ENCODE measurements at regions not wholly inside any gene's neighbourhood (a gene's known extent, or its start where the extent isn't known, plus 50 kb on each side); places are given as distances from the start of the nearest gene placed in this dataset.
"Not testable (repeated sequence)": the region's sequence is repeated elsewhere in the genome, so short reads cannot be mapped to it uniquely, and the experiment has no call there.

GRCh38 chr7:97234494-97234893 is 117.0 kb downstream of the SDHAF3 start:
- H3K27ac ChIP-seq; H3K4me1 ChIP-seq; H3K4me3 ChIP-seq; ATAC-seq; H3K36me3 ChIP-seq; DNase-seq; intact Hi-C loops (cut with DNase I); H3K27me3 ChIP-seq: not testable (repeated sequence)
- H3K9me3 ChIP-seq: peaks cover 0 to 77% (median 9%) of the 10 kb centered on the region in 11 donors
- 79 to 81% methylated on average over 7 of the region's 7 CpGs for WGBS, 2 donors

- WGBS, 2 donors: 63 to 74% methylated on average over 2 of the region's 2 CpGs
- no peak for ATAC-seq
- Histone ChIP-seq H3K9me3 (peaks cover 0 to 51% (median 10%) of the 10 kb centered on the region in 11 donors), H3K27ac (no peak overlapping the region), H3K4me3 (no peak overlapping the region), H3K36me3 (no peaks in the 10 kb centered on the region), H3K27me3 (no peaks in the 10 kb centered on the region), H3K4me1 (no peaks in the 10 kb centered on the region)
- DNase-seq: no peak
- TF ChIP-seq CTCF (IDR thresholded peaks at IDR 0.05): no peak
- intact Hi-C loops (cut with DNase I): no loop called here
These were observed 128.8 kb downstream of the SDHAF3 start for GRCh38 chr7:97246317-97246716.

- H3K4me3 ChIP-seq; H3K36me3 ChIP-seq; DNase-seq; H3K27ac ChIP-seq; H3K9me3 ChIP-seq; H3K27me3 ChIP-seq; ATAC-seq; intact Hi-C loops (cut with DNase I); H3K4me1 ChIP-seq: not testable (repeated sequence)
- WGBS, 2 donors: 80 to 94% methylated on average over 1 of the region's 3 CpGs
These were observed 140.7 kb downstream of the SDHAF3 start for GRCh38 chr7:97258187-97258586.

GRCh38 chr7:97269741-97270140 is 152.2 kb downstream of the SDHAF3 start:
- DNase-seq: no peak
- Histone ChIP-seq H3K27me3 (no peaks in the 10 kb centered on the region), H3K27ac (no peak overlapping the region), H3K4me3 (no peak overlapping the region), H3K4me1 (no peaks in the 10 kb centered on the region), H3K36me3 (no peaks in the 10 kb centered on the region), H3K9me3 (no peaks in the 10 kb centered on the region)
- no peak for ATAC-seq
- TF ChIP-seq CTCF (IDR thresholded peaks at IDR 0.05): no peak
- intact Hi-C loops (cut with DNase I): no loop called here

- no peak for TF ChIP-seq CTCF (IDR thresholded peaks at IDR 0.05)
- Histone ChIP-seq H3K9me3 (no peaks in the 10 kb centered on the region), H3K27ac (no peak overlapping the region), H3K4me1 (no peaks in the 10 kb centered on the region), H3K36me3 (no peaks in the 10 kb centered on the region), H3K27me3 (no peaks in the 10 kb centered on the region), H3K4me3 (no peak overlapping the region)
- ATAC-seq: no peak
- 79 to 81% methylated on average over 1 of the region's 1 CpG for WGBS, 2 donors
- no peak for DNase-seq
- intact Hi-C loops (cut with DNase I): no loop called here
These were observed 152.8 kb downstream of the SDHAF3 start for GRCh38 chr7:97270280-97270679.

- Histone ChIP-seq H3K27ac (no peak overlapping the region), H3K4me3 (no peak overlapping the region), H3K4me1 (no peaks in the 10 kb centered on the region), H3K27me3 (no peaks in the 10 kb centered on the region), H3K36me3 (no peaks in the 10 kb centered on the region), H3K9me3 (no peaks in the 10 kb centered on the region)
- TF ChIP-seq CTCF (IDR thresholded peaks at IDR 0.05): no peak
- ATAC-seq: no peak
- 75 to 80% methylated on average over 4 of the region's 4 CpGs for WGBS, 2 donors
- intact Hi-C loops (cut with DNase I): no loop called here
- no peak for DNase-seq
These were observed 154.1 kb downstream of the SDHAF3 start for GRCh38 chr7:97271619-97272018.
